ENCODE measurements at regions not wholly inside any gene's neighbourhood (a gene's known extent, or its start where the extent isn't known, plus 50 kb on each side); places are given as distances from the start of the nearest gene placed in this dataset.

DNA sequence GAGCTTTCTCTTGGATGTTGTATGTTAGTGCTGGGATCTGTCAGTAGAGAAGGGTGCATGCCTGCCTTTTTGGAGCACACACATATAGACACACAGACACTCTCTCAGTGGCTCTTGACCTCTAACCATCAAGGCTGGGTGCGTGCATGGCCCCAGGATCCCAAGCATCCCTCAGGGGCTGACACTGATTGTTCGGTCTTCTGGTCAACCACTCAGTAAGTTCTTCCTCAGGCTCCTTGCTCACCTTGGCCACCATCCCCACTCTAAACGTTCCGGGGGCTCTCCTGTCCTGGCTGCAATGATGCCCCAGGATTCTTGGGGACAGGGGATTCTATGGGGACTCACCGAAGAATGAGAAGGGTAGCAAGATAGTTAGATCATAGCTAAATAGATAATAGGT, 179.6 kb downstream of the SHOX start:
- Histone ChIP-seq H3K9me3 (ENCODE audit: control insufficient read depth in 1 of 2, insufficient read depth in 1 of 2, low read length in 2 of 2) (peaks cover 0 to 12% of the 10 kb centered on the region in 2 experiments), H3K27ac (ENCODE audit: low read depth in 1 of 2, low read length in 2 of 2) (no peak overlapping the region), H3K36me3 (ENCODE audit: insufficient read depth, low read length) (no peaks in the 10 kb centered on the region), H3K4me1 (ENCODE audit: insufficient read depth, low read length) (no peaks in the 10 kb centered on the region), H3K27me3 (ENCODE audit: control insufficient read depth in 1 of 2, insufficient read depth in 2 of 2, low read length in 2 of 2) (no peaks in the 10 kb centered on the region), H3K4me3 (ENCODE audit: low read length) (no peak overlapping the region)
- Mint-ChIP-seq H3K4me1 (ENCODE audit: low read depth) (no peaks in the 10 kb centered on the region), H3K4me3 (no peak overlapping the region), H3K27ac (no peak overlapping the region), H3K9me3 (peaks cover 2% of the 10 kb centered on the region), H3K27me3 (peaks cover 14% of the 10 kb centered on the region), H3K36me3 (ENCODE audit: low read depth) (no peaks in the 10 kb centered on the region)
- no peak for ATAC-seq (ENCODE audit: poor library complexity)
- DNase-seq: no peak
- CTCF ChIA-PET: no interaction called here
- intact Hi-C loops (cut with DNase I, micrococcal nuclease): no loop called here
- TF ChIP-seq, protein P1, sequence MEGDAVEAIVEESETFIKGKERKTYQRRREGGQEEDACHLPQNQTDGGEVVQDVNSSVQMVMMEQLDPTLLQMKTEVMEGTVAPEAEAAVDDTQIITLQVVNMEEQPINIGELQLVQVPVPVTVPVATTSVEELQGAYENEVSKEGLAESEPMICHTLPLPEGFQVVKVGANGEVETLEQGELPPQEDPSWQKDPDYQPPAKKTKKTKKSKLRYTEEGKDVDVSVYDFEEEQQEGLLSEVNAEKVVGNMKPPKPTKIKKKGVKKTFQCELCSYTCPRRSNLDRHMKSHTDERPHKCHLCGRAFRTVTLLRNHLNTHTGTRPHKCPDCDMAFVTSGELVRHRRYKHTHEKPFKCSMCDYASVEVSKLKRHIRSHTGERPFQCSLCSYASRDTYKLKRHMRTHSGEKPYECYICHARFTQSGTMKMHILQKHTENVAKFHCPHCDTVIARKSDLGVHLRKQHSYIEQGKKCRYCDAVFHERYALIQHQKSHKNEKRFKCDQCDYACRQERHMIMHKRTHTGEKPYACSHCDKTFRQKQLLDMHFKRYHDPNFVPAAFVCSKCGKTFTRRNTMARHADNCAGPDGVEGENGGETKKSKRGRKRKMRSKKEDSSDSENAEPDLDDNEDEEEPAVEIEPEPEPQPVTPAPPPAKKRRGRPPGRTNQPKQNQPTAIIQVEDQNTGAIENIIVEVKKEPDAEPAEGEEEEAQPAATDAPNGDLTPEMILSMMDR (IDR thresholded peaks at IDR 0.05): no peak
- POLR2A ChIA-PET: no interaction called here

DNA sequence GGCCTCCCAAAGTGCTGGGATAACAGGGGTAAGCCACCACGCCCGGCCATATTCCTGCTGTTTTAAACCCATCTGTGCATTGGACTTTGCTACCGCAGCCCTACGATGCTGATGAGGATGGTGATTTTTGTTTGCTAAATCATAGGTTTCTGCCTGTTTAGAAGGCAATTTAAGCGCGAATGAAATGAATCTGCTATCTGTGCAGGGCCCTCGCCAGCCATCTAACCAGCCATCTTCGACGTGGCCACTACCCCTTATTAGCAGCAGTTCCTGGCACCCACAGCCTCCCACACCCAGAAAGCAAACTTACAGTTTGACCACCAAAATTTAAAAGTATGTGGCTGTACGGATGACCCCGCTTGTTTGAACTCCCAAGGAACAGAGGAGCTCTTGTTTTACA, 178.5 kb downstream of the SHOX start:
- TF ChIP-seq, protein P1 (IDR thresholded peaks at IDR 0.05): no peak
- no peaks in the 10 kb centered on the region for H3K4me1 Mint-ChIP-seq (ENCODE audit: low read depth)
- POLR2A ChIA-PET: no interaction called here
- H3K36me3 Mint-ChIP-seq (ENCODE audit: low read depth): no peaks in the 10 kb centered on the region
- no peak overlapping the region for H3K27ac ChIP-seq (ENCODE audit: low read depth in 1 of 2, low read length in 2 of 2)
- H3K4me1 ChIP-seq (ENCODE audit: insufficient read depth, low read length): no peaks in the 10 kb centered on the region
- CTCF ChIA-PET: no interaction called here
- no peak overlapping the region for H3K4me3 Mint-ChIP-seq
- H3K27ac Mint-ChIP-seq: no peak overlapping the region
- peaks cover 15% of the 10 kb centered on the region for H3K27me3 Mint-ChIP-seq
- H3K9me3 ChIP-seq (ENCODE audit: control insufficient read depth in 1 of 2, insufficient read depth in 1 of 2, low read length in 2 of 2): peaks cover 0 to 12% of the 10 kb centered on the region in 2 experiments
- no peak overlapping the region for H3K4me3 ChIP-seq (ENCODE audit: low read length)
- H3K9me3 Mint-ChIP-seq: peaks cover 2% of the 10 kb centered on the region
- H3K27me3 ChIP-seq (ENCODE audit: control insufficient read depth in 1 of 2, insufficient read depth in 2 of 2, low read length in 2 of 2): no peaks in the 10 kb centered on the region
- ATAC-seq (ENCODE audit: poor library complexity) (no peak), DNase-seq (no peak)
- intact Hi-C loops (cut with DNase I, micrococcal nuclease): no loop called here
- H3K36me3 ChIP-seq (ENCODE audit: insufficient read depth, low read length): no peaks in the 10 kb centered on the region

DNA sequence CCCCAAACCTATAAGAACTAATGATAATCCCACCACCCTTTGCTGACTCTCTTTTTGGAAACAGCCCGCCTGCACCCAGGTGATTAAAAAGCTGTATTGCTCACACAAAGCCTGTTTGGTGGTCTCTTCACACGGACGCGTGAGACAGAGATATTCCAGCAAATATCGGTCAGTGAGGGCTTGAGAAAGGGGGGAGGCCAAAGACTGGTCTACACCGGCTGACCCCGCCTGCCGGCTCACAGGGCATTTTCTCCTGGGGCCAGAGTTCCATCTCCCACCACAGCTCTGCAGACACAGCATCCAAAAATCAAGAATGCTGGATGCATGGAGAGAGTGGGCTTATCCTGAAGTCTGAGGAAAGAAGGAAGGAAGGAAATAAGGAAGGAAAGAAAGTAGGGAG, 176.0 kb downstream of the SHOX start:
- Histone ChIP-seq H3K4me3 (ENCODE audit: low read length) (no peak overlapping the region), H3K4me1 (ENCODE audit: insufficient read depth, low read length) (no peaks in the 10 kb centered on the region), H3K27ac (ENCODE audit: low read depth in 1 of 2, low read length in 2 of 2) (no peak overlapping the region), H3K36me3 (ENCODE audit: insufficient read depth, low read length) (no peaks in the 10 kb centered on the region), H3K27me3 (ENCODE audit: control insufficient read depth in 1 of 2, insufficient read depth in 2 of 2, low read length in 2 of 2) (no peaks in the 10 kb centered on the region), H3K9me3 (ENCODE audit: control insufficient read depth in 1 of 2, insufficient read depth in 1 of 2, low read length in 2 of 2) (peaks cover 0 to 12% of the 10 kb centered on the region in 2 experiments)
- peaks cover 1% of the 10 kb centered on the region for H3K9me3 Mint-ChIP-seq
- H3K36me3 Mint-ChIP-seq (ENCODE audit: low read depth): no peaks in the 10 kb centered on the region
- ChIA-PET CTCF (no interaction called here), POLR2A (no interaction called here)
- H3K4me3 Mint-ChIP-seq: no peak overlapping the region
- intact Hi-C loops (cut with DNase I, micrococcal nuclease): no loop called here
- H3K4me1 Mint-ChIP-seq (ENCODE audit: low read depth): no peaks in the 10 kb centered on the region
- ATAC-seq (ENCODE audit: poor library complexity) (no peak), DNase-seq (no peak)
- H3K27me3 Mint-ChIP-seq: peaks cover 21% of the 10 kb centered on the region
- TF ChIP-seq, protein P1 (IDR thresholded peaks at IDR 0.05): no peak
- no peak overlapping the region for H3K27ac Mint-ChIP-seq

Data from CD4-positive, alpha-beta T cell (primary cell).